Stimulated activated naive CD8-positive, alpha-beta T cell treated with anti-CD3 and anti-CD28 coated beads, Interleukin-15, Interleukin-2, amounts not matched to agents 100 ng/mL and 50 ng/mL, for 24 hours (primary cell): ENCODE measurements at regions not wholly inside any gene's neighbourhood (a gene's known extent, or its start where the extent isn't known, plus 50 kb on each side); places are given as distances from the start of the nearest gene placed in this dataset.
"Not testable (repeated sequence)": the region's sequence is repeated elsewhere in the genome, so short reads cannot be mapped to it uniquely, and the experiment has no call there.

Source experiments
- H3K27ac Mint-ChIP-seq: one replicate; pipeline ENCODE4 v1.8.0; 2021; ENCODE audit warnings: mild to moderate bottlenecking, mixed read lengths
- H3K27me3 Mint-ChIP-seq: one replicate; pipeline ENCODE4 v1.8.0; 2021; ENCODE audit warnings: mixed read lengths
- H3K36me3 Mint-ChIP-seq: one replicate; pipeline ENCODE4 v1.8.0; 2021; ENCODE audit warnings: low read depth, mixed read lengths
- H3K4me1 Mint-ChIP-seq: one replicate; pipeline ENCODE4 v1.8.0; 2021; ENCODE audit warnings: low read depth, mixed read lengths
- H3K4me3 Mint-ChIP-seq: one replicate; pipeline ENCODE4 v1.8.0; 2021; ENCODE audit warnings: mild to moderate bottlenecking, mixed read lengths
- H3K9me3 Mint-ChIP-seq: one replicate; pipeline ENCODE4 v1.8.0; 2021; ENCODE audit warnings: mixed read lengths

DNA sequence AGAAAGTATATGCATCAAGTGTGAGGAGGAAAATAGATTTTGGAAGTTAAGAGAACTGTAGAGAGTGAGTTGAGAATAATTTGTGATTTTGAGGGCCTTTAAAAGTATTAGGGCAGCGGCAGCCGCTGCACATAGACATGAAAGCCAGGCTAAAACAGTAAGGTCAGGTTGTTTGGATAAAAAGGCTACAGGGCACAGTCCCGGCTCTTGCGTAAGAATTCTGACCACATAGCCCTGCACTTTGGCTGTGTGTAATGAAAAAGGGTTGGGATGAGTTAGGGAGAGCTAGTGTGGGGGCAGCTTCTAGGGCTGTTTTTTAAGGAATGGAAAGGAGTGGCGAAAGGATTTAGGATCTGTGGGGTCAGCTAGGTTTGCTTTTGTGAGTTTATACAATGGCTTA is 130.8 kb downstream of the CCDC71L start:
- H3K27ac Mint-ChIP-seq, H3K27me3 Mint-ChIP-seq, H3K4me3 Mint-ChIP-seq, H3K9me3 Mint-ChIP-seq, H3K4me1 Mint-ChIP-seq, H3K36me3 Mint-ChIP-seq: not testable (repeated sequence)

DNA sequence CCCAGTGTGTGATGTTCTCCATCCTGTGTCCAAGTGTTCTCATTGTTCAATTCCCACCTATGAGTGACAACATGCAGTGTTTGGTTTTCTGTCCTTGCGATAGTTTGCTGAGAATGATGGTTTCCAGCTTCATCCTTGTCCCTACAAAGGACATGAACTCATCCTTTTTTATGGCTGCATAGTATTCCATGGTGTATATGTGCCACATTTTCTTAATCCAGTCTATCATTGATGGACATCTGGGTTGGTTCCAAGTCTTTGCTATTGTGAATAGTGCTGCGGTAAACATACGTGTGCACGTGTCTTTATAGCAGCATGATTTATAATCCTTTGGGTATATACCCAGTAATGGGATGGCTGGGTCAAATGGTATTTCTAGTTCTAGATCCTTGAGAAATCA is 134.3 kb downstream of the CCDC71L start:
- peaks cover 13% of the 10 kb centered on the region for H3K27me3 Mint-ChIP-seq
- H3K9me3 Mint-ChIP-seq, H3K4me1 Mint-ChIP-seq, H3K4me3 Mint-ChIP-seq, H3K27ac Mint-ChIP-seq, H3K36me3 Mint-ChIP-seq: not testable (repeated sequence)

DNA sequence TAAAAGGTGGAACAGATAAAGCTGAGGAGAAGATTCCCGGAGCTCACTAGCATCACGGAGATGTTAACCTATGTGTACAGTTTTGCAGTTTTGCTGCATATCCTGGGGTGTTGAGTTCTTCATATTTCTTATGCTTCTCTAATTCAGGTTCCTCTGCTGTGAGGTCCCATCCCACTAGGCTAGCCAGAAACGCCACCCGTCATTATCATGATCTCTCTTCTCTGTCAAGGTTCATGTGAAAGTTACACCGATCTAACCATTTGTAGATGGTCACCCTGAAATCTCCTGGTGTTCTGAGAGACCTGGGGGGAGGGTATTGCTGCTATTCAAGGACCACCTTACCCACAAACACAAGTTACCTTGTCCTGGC is 136.3 kb downstream of the CCDC71L start:
- peaks cover 19% of the 10 kb centered on the region for H3K27me3 Mint-ChIP-seq
- H3K4me1 Mint-ChIP-seq = no peaks in the 10 kb centered on the region
- no peaks in the 10 kb centered on the region for H3K36me3 Mint-ChIP-seq
- H3K27ac Mint-ChIP-seq = no peak overlapping the region
- H3K4me3 Mint-ChIP-seq = no peak overlapping the region
- no peaks in the 10 kb centered on the region for H3K9me3 Mint-ChIP-seq

DNA sequence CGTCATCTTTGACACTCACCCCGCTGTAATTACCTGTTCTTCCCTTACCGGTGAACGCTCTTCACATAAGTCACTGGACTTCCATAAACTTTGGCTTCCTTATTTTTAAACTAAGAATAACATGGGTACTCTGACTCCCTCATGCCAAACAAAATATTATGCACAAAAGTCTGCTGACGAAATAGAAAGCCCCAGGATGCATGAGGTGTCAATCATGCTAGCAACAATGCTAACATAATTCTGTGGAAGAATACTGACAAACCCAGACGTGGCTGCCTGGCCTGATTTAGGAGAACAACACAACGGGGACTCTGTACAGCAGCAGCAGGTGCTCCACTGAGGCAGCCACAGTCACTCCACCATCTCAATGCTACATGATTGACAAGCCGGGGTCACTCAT is 137.5 kb downstream of the CCDC71L start:
- Mint-ChIP-seq H3K27ac (no peak overlapping the region), H3K4me1 (no peaks in the 10 kb centered on the region), H3K4me3 (no peak overlapping the region), H3K9me3 (no peaks in the 10 kb centered on the region), H3K36me3 (no peaks in the 10 kb centered on the region), H3K27me3 (peaks cover 31% of the 10 kb centered on the region)

DNA sequence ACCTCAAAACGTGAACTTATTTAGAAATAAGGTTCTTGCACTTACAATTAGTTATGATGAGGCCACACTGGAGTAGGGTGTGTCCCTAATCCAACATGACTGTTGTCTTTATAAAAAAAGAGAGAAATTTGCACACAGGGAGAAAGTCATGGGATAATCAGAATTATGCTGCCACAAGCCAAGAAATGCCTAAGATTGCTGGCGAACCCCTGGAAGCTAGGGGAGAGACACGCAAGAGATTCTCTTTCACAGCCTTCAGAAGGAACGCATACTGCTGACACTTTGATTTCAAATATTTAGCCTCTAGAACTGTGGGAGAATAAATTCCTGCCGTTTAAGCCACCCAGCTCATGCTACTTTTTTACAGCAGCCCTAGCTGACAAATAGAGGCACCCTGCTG is 138.3 kb downstream of the CCDC71L start:
- H3K27ac Mint-ChIP-seq = no peak overlapping the region
- peaks cover 3% of the 10 kb centered on the region for H3K4me1 Mint-ChIP-seq
- no peak overlapping the region for H3K4me3 Mint-ChIP-seq
- peaks cover 36% of the 10 kb centered on the region for H3K27me3 Mint-ChIP-seq
- H3K9me3 Mint-ChIP-seq = peaks cover 3% of the 10 kb centered on the region
- no peaks in the 10 kb centered on the region for H3K36me3 Mint-ChIP-seq

DNA sequence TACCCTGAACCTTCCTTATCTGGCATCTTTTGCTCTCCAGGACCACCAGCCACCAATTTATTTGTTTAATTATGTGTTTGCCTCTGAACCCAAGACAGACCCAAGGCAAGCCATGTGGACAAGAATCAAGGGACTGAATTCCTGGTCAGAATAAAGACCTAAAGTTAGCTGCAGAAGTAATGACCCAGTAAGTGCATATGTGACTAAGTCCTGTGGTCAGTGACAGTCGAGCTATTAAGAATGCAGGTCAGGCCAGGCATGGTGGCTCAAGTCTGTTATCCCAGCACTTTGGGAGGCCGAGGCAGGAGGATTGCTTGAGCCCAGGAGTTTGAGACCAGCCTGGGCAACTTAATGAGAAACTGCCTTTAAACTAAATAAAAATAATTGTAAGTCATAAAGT is 139.4 kb downstream of the CCDC71L start:
- no peaks in the 10 kb centered on the region for H3K36me3 Mint-ChIP-seq
- peaks cover 44% of the 10 kb centered on the region for H3K27me3 Mint-ChIP-seq
- peaks cover 8% of the 10 kb centered on the region for H3K4me1 Mint-ChIP-seq
- no peak overlapping the region for H3K27ac Mint-ChIP-seq
- H3K9me3 Mint-ChIP-seq = peaks cover 8% of the 10 kb centered on the region
- no peak overlapping the region for H3K4me3 Mint-ChIP-seq

DNA sequence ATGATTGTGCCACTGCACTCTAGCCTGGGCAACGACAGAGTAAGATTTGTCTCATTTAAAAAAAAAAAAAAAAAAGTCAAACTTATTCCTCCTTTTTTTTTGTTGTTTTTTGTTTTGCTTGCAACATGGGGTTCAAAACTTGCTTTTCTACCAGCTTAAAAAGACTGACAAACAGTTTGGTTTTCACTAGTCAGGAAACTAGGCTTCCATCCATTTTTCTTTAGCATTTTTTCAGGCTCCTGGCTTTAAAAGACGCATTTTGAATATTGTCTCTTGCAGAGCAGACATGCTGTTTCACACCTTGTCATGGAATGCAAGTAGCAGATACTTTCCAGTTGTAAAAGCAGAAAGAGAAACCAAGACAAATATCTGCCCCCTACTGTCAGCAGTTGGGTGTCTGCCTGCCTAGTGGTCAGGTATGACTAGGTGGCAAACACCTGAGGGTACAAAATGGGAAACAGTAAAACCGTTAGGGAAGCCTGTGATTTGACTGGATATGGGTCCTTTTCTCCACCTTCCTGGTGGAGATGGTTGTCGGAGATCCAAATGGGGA is 139.9 kb downstream of the CCDC71L start:
- H3K4me1 Mint-ChIP-seq = peaks cover 8% of the 10 kb centered on the region
- H3K4me3 Mint-ChIP-seq = no peak overlapping the region
- peaks cover 46% of the 10 kb centered on the region for H3K27me3 Mint-ChIP-seq
- peaks cover 8% of the 10 kb centered on the region for H3K9me3 Mint-ChIP-seq
- H3K27ac Mint-ChIP-seq = no peak overlapping the region
- no peaks in the 10 kb centered on the region for H3K36me3 Mint-ChIP-seq

DNA sequence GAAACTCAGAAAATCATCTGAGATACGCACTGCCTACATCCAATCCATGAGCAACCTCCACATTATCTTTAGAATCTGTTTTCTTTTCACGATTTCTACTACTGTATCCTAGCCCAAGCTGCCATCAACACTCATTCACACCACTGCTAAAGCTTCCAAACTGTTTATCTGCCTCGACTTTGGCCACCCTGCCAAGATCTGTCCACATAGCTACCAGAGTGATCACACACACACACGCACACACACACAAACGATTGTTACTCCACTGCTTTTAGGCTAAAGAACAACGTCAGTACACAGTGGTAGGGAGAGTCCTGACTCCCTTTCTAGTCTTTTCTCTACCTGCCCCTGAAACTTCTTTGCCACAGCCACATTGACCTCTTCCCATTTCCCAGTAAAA is 142.0 kb downstream of the CCDC71L start:
- Mint-ChIP-seq H3K4me3 (no peak overlapping the region), H3K27me3 (peaks cover 57% of the 10 kb centered on the region), H3K27ac (no peak overlapping the region), H3K4me1 (peaks cover 8% of the 10 kb centered on the region), H3K36me3 (no peaks in the 10 kb centered on the region), H3K9me3 (peaks cover 8% of the 10 kb centered on the region)

DNA sequence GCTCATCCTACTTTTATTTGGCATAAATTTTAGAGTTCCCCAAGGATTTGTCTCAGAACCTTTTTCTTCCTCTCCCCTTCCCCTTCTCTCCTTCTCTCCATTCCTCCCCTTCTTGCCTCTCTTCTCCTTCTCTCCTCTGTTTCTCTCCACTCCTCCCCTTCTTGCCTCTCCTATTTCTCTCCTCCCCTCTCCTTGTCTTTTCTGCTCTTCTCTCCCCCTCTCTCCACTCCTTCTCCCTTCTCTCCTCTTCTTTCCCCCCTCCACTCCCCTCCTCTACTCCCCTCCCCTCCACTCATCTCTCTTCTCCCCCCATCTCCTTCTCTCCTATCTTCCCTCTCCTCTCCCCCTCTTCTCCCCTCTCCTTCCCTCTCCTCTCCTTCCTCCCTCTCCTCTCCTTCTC is 142.7 kb downstream of the CCDC71L start:
- H3K4me3 Mint-ChIP-seq = no peak overlapping the region
- peaks cover 50% of the 10 kb centered on the region for H3K27me3 Mint-ChIP-seq
- peaks cover 8% of the 10 kb centered on the region for H3K4me1 Mint-ChIP-seq
- no peaks in the 10 kb centered on the region for H3K36me3 Mint-ChIP-seq
- H3K9me3 Mint-ChIP-seq = peaks cover 8% of the 10 kb centered on the region
- H3K27ac Mint-ChIP-seq = no peak overlapping the region

DNA sequence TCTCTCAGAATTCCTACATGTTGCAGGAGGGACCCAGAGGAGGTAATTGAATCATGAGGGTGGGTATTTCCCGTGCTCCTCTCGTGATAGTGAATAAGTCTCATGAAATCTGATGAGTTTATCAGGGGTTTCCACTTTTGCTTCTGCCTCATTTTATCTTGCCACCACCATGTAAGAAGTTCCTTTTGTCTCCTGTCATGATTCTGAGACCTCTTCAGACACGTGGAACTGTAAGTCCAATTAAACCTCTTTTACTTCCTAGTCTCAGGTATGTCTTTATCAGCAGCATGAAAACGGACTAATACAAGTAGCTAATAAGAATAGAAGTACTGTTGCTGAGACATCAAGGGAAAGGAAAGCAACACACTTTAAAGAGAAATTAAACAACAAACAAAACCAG is 143.4 kb downstream of the CCDC71L start:
- H3K27me3 Mint-ChIP-seq = peaks cover 48% of the 10 kb centered on the region

DNA sequence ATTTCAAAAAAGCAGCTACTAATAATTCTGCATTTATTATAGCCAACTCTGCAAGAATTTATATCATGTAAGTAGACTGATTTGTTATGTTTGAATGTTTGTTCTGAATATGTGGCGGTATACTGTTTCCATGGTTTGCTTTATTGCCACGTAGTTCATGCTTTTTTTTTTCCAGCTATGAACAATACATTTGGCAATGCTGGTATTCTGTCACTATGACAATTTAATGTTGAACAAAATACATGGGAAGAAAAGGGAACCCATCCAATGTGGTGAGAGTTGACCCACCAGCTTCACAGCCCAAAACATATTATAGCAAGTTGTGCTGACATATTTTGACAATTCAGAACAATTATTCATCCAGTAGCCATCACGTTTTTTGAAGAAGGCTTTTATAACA is 145.6 kb downstream of the CCDC71L start:
- H3K4me1 Mint-ChIP-seq = peaks cover 8% of the 10 kb centered on the region
- peaks cover 43% of the 10 kb centered on the region for H3K27me3 Mint-ChIP-seq
- H3K4me3 Mint-ChIP-seq = no peak overlapping the region
- peaks cover 8% of the 10 kb centered on the region for H3K9me3 Mint-ChIP-seq
- no peaks in the 10 kb centered on the region for H3K36me3 Mint-ChIP-seq
- H3K27ac Mint-ChIP-seq = no peak overlapping the region

More for the DNA sequence above, 143.4 kb downstream of the CCDC71L start:
- Mint-ChIP-seq H3K4me3 (no peak overlapping the region), H3K36me3 (no peaks in the 10 kb centered on the region), H3K4me1 (peaks cover 8% of the 10 kb centered on the region), H3K9me3 (peaks cover 8% of the 10 kb centered on the region), H3K27ac (no peak overlapping the region)

DNA sequence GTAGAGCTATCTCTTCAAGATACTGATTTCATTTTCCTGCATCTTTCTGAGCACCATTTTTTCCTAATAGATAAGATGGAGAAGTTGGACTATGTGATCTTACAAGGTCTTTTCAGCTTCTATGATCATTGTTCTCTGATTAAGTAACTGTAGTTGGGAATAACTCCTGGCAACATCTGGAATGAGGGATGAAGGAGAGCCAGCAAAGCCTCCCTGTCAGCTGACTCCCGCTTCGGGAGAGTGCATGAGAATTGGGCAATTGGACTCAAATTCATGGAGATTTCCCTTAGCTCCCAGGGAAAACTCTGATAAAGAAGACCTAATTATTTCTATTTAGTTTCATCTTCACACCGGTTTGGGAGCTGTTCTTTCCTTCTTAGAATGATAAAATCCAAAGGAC is 146.1 kb downstream of the CCDC71L start:
- Mint-ChIP-seq H3K4me3 (no peak overlapping the region), H3K36me3 (no peaks in the 10 kb centered on the region), H3K27ac (no peak overlapping the region), H3K4me1 (peaks cover 8% of the 10 kb centered on the region), H3K9me3 (peaks cover 9% of the 10 kb centered on the region), H3K27me3 (peaks cover 43% of the 10 kb centered on the region)

DNA sequence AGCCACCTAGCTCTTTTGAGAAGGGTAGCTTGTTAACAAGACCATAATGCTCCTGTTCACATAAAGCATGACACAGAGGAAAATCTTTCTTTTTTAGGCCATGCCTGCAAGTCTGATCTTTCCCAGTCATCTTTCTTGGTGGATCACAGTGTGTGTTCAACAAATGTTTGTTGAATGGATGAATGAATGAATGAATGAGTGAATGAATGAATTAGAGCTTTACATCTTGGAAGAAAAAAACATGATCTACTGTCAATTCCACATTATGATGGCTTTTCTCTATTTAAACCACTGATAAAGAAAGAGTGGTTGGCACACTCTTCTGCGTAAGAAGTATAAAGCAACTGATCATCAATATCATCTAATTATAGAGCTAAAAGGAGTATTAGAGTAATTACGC is 148.7 kb downstream of the CCDC71L start:
- H3K4me3 Mint-ChIP-seq = no peak overlapping the region
- no peak overlapping the region for H3K27ac Mint-ChIP-seq
- H3K27me3 Mint-ChIP-seq = peaks cover 29% of the 10 kb centered on the region
- H3K9me3 Mint-ChIP-seq = peaks cover 8% of the 10 kb centered on the region
- H3K36me3 Mint-ChIP-seq = no peaks in the 10 kb centered on the region
- H3K4me1 Mint-ChIP-seq = peaks cover under 1% of the 10 kb centered on the region

DNA sequence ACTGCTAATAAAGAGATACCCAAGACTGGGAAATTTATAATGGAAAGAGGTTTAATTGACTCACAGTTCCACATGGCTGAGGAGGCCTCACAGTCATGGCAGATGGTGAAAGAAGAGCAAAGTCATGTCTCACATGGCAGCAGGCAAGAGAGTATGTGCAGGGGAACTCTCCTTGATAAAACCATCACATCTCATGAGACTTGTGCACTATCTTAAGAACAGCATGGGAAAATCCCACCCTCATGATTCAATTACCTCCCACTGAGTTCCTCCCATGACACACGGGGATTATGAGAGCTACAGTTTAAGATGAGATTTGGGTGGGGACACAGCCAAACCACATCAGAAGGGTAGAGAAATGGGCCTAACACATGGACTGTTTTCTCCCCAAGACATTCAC is 156.3 kb downstream of the CCDC71L start:
- peaks cover 15% of the 10 kb centered on the region for H3K9me3 Mint-ChIP-seq
- peaks cover 38% of the 10 kb centered on the region for H3K4me1 Mint-ChIP-seq
- peaks cover 19% of the 10 kb centered on the region for H3K36me3 Mint-ChIP-seq
- H3K27me3 Mint-ChIP-seq = peaks cover 4% of the 10 kb centered on the region
- H3K4me3 Mint-ChIP-seq = peak overlapping the region; percentile 73
- peak overlapping the region; percentile 87 for H3K27ac Mint-ChIP-seq

DNA sequence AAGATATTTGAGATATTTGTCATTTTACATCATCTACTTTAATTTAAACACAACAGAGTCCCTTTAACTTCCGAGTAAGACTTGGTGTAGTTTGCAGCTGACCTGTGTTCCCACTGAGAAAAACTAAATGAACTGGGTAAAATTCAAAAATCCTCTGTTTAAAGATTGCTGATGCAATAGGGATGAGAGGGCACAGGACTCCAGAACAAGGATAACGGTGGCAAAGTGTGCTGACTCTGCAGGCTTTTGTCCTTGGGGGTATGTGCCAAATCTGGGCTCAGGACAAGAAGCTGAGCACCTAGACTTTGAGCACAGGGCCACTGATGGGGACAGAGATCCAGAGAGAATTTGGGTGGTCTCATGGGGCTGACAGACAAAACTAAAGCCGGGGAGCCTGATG is 156.8 kb downstream of the CCDC71L start:
- H3K4me1 Mint-ChIP-seq = peaks cover 38% of the 10 kb centered on the region
- peak overlapping the region; percentile 73 for H3K4me3 Mint-ChIP-seq
- H3K36me3 Mint-ChIP-seq = peaks cover 19% of the 10 kb centered on the region
- H3K9me3 Mint-ChIP-seq = peaks cover 10% of the 10 kb centered on the region
- peak overlapping the region; percentile 87 for H3K27ac Mint-ChIP-seq
- no peaks in the 10 kb centered on the region for H3K27me3 Mint-ChIP-seq

DNA sequence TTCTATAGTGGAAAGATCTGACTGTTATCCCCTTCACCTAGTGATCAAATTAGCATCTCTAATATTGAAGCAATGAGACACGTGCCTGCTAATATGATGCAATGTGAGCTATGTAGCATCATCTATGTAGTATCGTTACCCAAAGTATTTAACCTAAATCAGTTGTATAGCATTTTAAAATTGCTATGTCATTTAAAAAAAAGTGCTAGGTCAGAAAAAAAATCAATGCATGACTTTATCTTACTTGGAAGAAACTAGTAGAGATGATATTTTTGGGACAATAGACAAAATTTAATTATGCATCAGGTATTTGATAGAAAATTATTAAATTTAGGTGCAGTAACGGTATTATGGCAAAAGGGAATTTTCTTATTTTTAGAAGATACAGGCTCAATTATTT is 157.3 kb downstream of the CCDC71L start:
- peak overlapping the region; percentile 22 for H3K4me3 Mint-ChIP-seq
- peaks cover 38% of the 10 kb centered on the region for H3K4me1 Mint-ChIP-seq
- H3K36me3 Mint-ChIP-seq = peaks cover 19% of the 10 kb centered on the region
- peaks cover 10% of the 10 kb centered on the region for H3K9me3 Mint-ChIP-seq
- no peaks in the 10 kb centered on the region for H3K27me3 Mint-ChIP-seq
- peak overlapping the region; percentile 65 for H3K27ac Mint-ChIP-seq
